HG03520 (cell line): ENCODE measurements at regions not wholly inside any gene's neighbourhood (a gene's known extent, or its start where the extent isn't known, plus 50 kb on each side); places are given as distances from the start of the nearest gene placed in this dataset.
"Not testable (repeated sequence)": the region's sequence is repeated elsewhere in the genome, so short reads cannot be mapped to it uniquely, and the experiment has no call there.

Experiments used
- ATAC-seq: cut with Tn5 transposase; IDR thresholded peaks from one replicate; pipeline ENCODE4 v1.9.1; 2021; ENCODE audit warnings: mild to moderate bottlenecking, moderate library complexity; ENCODE audit not compliant: unreplicated experiment

- no peak for ATAC-seq
Observed at GRCh38 chr5:86671536-86671935, 53.8 kb downstream of the COX7C start.

DNA sequence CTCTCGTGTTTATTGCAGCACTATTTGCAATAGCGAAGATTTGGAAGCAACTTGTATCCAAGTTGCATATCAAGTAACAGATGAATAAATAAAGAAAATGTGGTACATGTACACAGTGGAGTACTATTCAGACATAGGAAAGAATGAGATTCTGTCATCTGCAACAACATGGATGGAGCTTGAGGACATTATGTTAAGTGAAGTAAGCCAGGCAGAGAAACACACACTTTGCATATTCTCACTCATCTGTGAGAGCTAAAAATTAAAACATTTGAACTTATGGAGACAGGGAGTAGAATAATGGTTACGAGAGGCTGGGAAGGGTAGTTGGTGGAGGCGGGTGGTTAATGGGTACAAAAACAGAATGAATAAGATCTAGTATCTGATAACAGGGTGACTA is 56.3 kb downstream of the COX7C start:
- ATAC-seq, result no peak

- ATAC-seq, result no peak
Observed at GRCh38 chr5:86675311-86675710, 57.6 kb downstream of the COX7C start.

GRCh38 chr5:86679529-86679928 is 61.8 kb downstream of the COX7C start:
- ATAC-seq, result peak; percentile 80

DNA sequence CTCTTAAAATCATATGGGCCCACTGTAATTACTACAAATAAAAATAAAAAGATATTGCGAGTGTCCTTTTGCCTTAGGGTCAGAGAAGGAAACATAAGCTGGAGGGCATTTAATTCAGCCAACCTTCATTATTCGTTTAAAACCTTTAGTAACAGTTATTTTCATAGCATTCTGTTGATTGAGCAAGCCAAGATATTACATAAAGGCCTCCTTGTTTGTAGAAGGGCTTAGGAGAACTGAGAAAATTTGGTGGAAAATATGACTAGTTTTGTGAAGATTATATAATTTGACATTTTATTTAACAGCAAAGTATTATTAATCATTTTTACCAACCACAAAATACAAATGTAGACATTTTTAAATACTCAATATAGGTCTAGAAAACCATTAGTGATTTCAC is 62.2 kb downstream of the COX7C start:
- no peak for ATAC-seq

GRCh38 chr5:86684222-86684621 is 66.5 kb downstream of the COX7C start:
- ATAC-seq, result no peak

DNA sequence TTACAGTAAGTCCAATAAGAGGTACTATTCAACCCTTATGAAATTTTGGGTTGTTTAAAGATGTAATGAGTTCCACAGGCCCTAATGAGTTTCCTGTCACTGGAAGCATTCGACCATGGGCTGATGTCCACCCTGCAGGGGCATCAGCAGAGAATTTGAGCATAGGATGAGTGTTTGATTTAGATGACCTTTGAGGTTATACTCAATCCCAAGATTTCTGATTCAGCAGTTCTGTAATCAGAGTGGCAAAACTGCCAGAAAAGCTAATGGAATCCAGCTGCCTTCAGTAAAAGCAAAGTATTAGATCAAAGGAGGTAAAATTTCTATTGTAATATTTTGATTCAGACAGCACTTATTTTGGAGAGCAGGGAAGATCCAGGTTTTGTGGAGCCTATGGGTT is 68.3 kb downstream of the COX7C start:
- no peak for ATAC-seq

GRCh38 chr5:86688406-86688805 is 70.7 kb downstream of the COX7C start:
- ATAC-seq, result no peak

- no peak for ATAC-seq
Observed at GRCh38 chr5:86689103-86689729, 71.5 kb downstream of the COX7C start.

DNA sequence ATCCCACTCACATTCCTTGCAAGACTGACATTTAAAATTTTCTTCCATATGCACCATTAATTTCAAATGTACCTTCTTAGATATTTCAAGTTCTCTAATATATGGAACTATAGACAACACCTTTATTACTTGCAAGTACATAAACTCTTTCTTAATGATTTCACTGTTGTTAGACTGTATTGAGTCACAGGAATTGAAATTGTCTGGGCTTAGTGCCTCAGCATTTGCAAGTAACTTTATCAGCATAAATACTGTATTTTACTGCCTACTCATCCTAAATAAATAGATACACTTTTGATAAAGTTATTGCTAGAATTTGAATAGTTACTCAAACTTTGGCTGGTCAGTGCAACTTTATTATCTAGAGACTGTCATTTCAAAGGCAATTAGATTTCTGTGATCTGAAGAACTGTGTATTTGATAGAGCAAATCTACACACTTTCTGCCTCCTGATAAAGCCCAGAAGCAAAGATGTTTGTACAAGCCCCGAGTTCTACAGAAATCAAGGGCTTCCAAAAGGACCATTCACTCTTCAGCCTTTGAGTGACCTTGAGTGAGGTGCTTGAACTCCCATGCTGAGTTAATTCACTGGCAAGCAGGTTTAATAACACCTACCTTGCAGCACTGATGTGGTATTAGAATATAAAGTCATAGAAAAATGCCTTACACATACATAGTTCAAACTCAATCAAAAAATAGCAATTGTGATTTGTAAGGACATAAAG is 91.6 kb downstream of the COX7C start:
- ATAC-seq, result no peak

- ATAC-seq, result no peak
Observed at GRCh38 chr5:86716121-86716520, 98.4 kb downstream of the COX7C start.

- not testable (repeated sequence) for ATAC-seq
Observed at GRCh38 chr5:86731319-86732117, 113.8 kb downstream of the COX7C start.

- ATAC-seq, result no peak
Observed at GRCh38 chr5:86735370-86735769, 117.6 kb downstream of the COX7C start.

DNA sequence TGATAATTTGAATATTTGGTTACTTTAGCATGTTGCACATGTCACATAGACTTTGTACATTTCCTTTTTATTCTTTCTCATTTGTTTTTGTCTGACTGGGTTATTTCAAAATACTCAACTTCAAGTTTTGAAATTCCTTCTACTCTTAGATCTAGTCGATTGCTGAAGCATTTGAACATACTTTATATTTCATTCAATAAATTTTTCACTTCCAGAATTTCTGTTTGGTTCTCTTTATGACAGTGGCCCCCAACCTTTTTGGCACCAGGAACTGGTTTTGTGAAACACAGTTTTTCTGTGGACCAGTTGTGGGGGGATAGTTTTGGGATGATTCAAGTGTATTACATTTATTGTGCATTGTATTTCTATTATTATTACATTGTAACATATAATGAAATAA is 119.8 kb downstream of the COX7C start:
- no peak for ATAC-seq

GRCh38 chr5:86748538-86749105 is 130.9 kb downstream of the COX7C start:
- no peak for ATAC-seq

- ATAC-seq, result no peak
Observed at GRCh38 chr5:86749841-86750240, 132.1 kb downstream of the COX7C start.

DNA sequence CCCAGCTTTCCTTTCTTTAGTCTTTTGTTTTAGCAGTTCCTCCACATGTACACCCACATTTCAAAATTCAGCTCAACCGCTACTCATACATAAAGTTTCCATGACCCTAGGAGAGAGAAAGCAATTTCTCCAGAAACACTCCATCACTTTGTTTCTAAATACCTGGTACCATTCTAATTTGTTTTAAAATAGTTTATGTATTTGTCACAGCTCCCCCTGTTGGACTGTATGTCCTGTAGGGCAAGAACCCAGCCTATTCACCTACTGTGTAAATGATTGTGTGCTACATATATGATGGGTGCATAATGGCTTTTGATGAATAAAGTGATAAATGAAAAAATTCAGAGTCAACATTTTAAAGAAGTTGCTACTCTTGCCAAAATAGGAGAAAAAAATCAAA is 139.1 kb downstream of the COX7C start:
- ATAC-seq, result no peak

DNA sequence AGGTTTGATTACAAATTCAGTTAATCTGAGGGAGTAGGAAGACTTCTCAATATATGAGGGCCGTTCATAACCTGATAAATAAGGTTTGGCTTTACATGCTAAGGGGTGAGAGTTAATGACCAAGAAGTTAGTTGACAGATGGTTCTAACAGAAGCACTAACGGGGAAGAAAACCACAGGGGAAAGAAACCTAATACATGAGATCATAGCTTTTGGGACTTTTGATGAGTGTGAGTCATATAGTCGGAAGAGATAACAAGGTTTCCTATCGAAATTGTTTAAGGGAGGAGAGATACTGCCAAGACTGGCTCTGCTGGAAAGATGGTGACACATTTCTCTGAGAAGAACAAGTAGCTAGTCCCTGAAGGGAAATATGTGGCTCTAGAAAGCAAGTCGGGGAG is 140.1 kb downstream of the COX7C start:
- ATAC-seq, result no peak

DNA sequence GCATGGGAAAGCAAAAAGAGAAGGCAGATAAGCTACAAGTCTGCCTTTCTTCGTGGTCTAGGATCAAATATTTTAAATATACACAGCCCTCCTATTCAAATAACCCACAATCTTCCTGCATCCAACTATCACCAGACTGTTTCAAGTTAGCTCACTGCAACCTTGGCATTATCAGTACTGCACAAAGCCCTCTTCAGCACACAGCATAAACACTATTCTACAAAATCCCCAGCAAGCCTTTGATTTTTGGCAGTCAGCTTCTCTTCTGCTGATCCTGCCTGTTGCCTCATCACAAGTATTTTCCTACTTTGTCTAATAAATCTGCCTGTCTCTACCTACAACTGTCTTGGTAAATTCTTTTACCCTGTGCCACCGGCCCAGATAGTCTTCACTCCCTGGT is 142.9 kb downstream of the COX7C start:
- ATAC-seq, result no peak

DNA sequence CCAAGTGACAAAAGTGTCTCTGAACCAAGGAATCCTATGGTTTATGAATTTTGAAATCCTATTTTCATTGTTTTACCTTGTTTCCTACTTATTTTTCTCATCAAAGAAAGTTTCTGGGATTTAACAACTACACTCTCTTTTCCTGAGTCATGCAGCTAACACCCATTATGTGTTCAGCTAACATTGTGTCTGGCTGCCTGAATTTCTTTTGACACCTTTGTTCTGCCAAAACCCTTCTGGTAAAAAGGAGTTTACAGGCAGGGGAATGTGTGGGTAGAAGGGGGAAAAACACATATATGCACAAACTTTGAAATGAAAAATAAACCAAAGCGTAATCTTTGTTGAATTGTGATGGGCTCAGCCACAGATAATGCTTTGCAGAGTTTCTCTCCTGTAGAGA is 146.2 kb downstream of the COX7C start:
- ATAC-seq, result no peak

GRCh38 chr5:86765778-86766502 is 148.2 kb downstream of the COX7C start:
- ATAC-seq, result no peak
